ENCODE measurements at regions not wholly inside any gene's neighbourhood (a gene's known extent, or its start where the extent isn't known, plus 50 kb on each side); places are given as distances from the start of the nearest gene placed in this dataset.

GRCh38 chr7:94252124-94252523 lies 142.6 kb upstream of the COL1A2 start:
- TF ChIP-seq HDGF (IDR thresholded peaks at IDR 0.05; ENCODE audit: borderline replicate concordance) (no peak), ARNT (IDR thresholded peaks at IDR 0.05) (no peak), FOXA1 (IDR thresholded peaks at IDR 0.05) (no peak), PKNOX1 (IDR thresholded peaks at IDR 0.05) (no peak), SP1 (IDR thresholded peaks at IDR 0.05) (no peak), SUZ12 (IDR thresholded peaks at IDR 0.05) (no peak), CTBP1 (IDR thresholded peaks at IDR 0.05; ENCODE audit: borderline replicate concordance) (no peak), BHLHE40 (IDR thresholded peaks at IDR 0.05; ENCODE audit: borderline replicate concordance) (no peak), ZNF384 (IDR thresholded peaks at IDR 0.05) (no peak), FOXM1 (IDR thresholded peaks at IDR 0.05; ENCODE audit: borderline replicate concordance) (no peak), NFRKB (IDR thresholded peaks at IDR 0.05) (no peak)
